ENCODE measurements at regions not wholly inside any gene's neighbourhood (a gene's known extent, or its start where the extent isn't known, plus 50 kb on each side); places are given as distances from the start of the nearest gene placed in this dataset.

DNA sequence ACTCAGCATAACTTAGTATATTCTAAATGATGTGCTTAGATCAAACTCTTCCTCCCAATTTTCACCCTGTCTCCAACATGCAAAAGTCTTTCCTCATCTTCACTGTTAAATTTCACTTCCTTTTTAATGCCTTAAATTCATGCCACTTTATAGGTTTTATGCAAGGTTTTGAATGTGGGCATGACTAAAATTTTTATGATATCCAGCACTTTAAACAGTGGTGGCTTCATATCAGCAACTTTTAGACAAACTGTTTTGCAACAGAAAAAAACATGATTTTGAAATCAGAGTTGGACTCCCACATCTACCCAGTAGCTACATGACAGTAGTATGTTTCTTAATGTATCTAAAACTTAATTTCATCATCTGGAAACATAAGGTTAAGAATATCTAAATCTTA, 84.7 kb upstream of the ZP4 start:
- Histone ChIP-seq H2AFZ (ENCODE audit: low read length) (no peak overlapping the region), H3K4me2 (ENCODE audit: low read length) (no peak overlapping the region), H4K20me1 (ENCODE audit: insufficient read depth, low read length) (no peaks in the 10 kb centered on the region), H3K9me2 (ENCODE audit: insufficient read depth, low read length) (no peaks in the 10 kb centered on the region), H3K4me1 (ENCODE audit: insufficient read depth, low read length, poor library complexity, severe bottlenecking) (no peaks in the 10 kb centered on the region), H3K4me3 (ENCODE audit: low read depth, low read length, poor library complexity, severe bottlenecking) (no peak overlapping the region), H3K27ac (ENCODE audit: low read depth, low read length, poor library complexity, severe bottlenecking) (no peak overlapping the region), H3K79me2 (ENCODE audit: insufficient read depth, low read depth, low read length) (no peaks in the 10 kb centered on the region), H3K9me3 (ENCODE audit: low read length) (no peaks in the 10 kb centered on the region), H3K36me3 (ENCODE audit: insufficient read depth, low read length) (no peaks in the 10 kb centered on the region)
- TF ChIP-seq, protein P1, sequence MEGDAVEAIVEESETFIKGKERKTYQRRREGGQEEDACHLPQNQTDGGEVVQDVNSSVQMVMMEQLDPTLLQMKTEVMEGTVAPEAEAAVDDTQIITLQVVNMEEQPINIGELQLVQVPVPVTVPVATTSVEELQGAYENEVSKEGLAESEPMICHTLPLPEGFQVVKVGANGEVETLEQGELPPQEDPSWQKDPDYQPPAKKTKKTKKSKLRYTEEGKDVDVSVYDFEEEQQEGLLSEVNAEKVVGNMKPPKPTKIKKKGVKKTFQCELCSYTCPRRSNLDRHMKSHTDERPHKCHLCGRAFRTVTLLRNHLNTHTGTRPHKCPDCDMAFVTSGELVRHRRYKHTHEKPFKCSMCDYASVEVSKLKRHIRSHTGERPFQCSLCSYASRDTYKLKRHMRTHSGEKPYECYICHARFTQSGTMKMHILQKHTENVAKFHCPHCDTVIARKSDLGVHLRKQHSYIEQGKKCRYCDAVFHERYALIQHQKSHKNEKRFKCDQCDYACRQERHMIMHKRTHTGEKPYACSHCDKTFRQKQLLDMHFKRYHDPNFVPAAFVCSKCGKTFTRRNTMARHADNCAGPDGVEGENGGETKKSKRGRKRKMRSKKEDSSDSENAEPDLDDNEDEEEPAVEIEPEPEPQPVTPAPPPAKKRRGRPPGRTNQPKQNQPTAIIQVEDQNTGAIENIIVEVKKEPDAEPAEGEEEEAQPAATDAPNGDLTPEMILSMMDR (conservative IDR thresholded peaks at IDR 0.05; ENCODE audit: low read length), result no peak
- TF ChIP-seq EZH2phosphoT487 (IDR thresholded peaks at IDR 0.05; ENCODE audit: borderline replicate concordance, low read depth, low read length), result no peak
- ChIA-PET CTCF (ENCODE audit: unreplicated experiment) (no interaction called here), POLR2A (interaction anchor here (0.6 kb wide), 1 partner anchor 231 kb away, joined by 3 read pairs; no protein-coding TSS in a partner anchor)
- no TSS peak for BruUV-seq (replicated peaks)
- intact Hi-C loops (cut with micrococcal nuclease; ENCODE audit: unreplicated experiment), result no loop called here
- DNase-seq (ENCODE audit: low spot score), result no peak

DNA sequence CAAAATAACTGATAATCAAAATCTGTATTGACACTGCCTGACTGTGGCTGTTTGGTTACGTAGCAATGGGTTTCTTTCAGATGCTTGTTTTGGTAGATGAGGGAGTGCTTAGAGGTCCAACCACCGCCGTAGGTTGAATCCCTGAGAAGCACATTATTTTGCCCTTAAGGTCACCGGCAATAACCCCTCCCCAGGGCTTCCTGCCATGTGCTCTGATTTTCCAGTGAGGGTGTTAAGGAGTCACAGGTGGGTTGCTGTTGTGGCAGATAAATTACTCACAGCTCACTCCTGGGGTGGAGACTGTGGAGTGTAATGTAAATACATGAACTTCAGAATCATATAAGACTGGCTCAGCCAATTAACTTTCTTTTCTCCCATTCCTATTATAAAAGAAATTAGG, 81.5 kb upstream of the ZP4 start:
- no peak for DNase-seq (ENCODE audit: low spot score)
- ChIA-PET CTCF (ENCODE audit: unreplicated experiment) (no interaction called here), POLR2A (no interaction called here)
- Histone ChIP-seq H3K27ac (ENCODE audit: low read depth, low read length, poor library complexity, severe bottlenecking) (no peak overlapping the region), H3K4me2 (ENCODE audit: low read length) (no peak overlapping the region), H3K4me1 (ENCODE audit: insufficient read depth, low read length, poor library complexity, severe bottlenecking) (no peaks in the 10 kb centered on the region), H4K20me1 (ENCODE audit: insufficient read depth, low read length) (no peaks in the 10 kb centered on the region), H3K9me2 (ENCODE audit: insufficient read depth, low read length) (no peaks in the 10 kb centered on the region), H3K9me3 (ENCODE audit: low read length) (no peaks in the 10 kb centered on the region), H3K4me3 (ENCODE audit: low read depth, low read length, poor library complexity, severe bottlenecking) (no peak overlapping the region), H3K36me3 (ENCODE audit: insufficient read depth, low read length) (no peaks in the 10 kb centered on the region), H3K79me2 (ENCODE audit: insufficient read depth, low read depth, low read length) (no peaks in the 10 kb centered on the region), H2AFZ (ENCODE audit: low read length) (no peak overlapping the region)
- no TSS peak for BruUV-seq (replicated peaks)
- intact Hi-C loops (cut with micrococcal nuclease; ENCODE audit: unreplicated experiment), result no loop called here
- TF ChIP-seq EZH2phosphoT487 (IDR thresholded peaks at IDR 0.05; ENCODE audit: borderline replicate concordance, low read depth, low read length), result no peak
- TF ChIP-seq, protein P1 (conservative IDR thresholded peaks at IDR 0.05; ENCODE audit: low read length), result no peak

DNA sequence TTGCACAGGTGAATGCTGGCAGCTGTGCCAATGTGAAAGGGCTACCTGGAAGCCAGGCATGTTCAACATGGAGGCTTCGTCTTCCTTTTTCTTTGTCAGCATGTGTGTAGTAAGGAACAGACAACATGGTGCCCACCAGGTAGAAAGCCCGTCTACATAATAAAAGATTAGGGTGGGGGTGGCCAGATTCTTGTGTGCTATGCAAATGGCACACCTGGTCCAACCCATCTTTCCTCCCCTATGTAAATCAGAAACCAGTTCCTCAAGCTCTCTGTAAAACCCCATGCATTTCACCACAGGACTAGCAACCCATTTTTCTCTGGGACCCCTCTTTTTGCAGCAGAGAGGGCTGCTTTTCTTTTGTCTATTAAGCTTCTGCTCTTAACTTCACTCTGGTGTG, 72.3 kb upstream of the ZP4 start:
- TF ChIP-seq, protein P1 (conservative IDR thresholded peaks at IDR 0.05; ENCODE audit: low read length), result no peak
- no peak for TF ChIP-seq EZH2phosphoT487 (IDR thresholded peaks at IDR 0.05; ENCODE audit: borderline replicate concordance, low read depth, low read length)
- H3K9me3 ChIP-seq (ENCODE audit: low read length), result no peaks in the 10 kb centered on the region
- intact Hi-C loops (cut with micrococcal nuclease; ENCODE audit: unreplicated experiment), result no loop called here
- no peaks in the 10 kb centered on the region for H3K36me3 ChIP-seq (ENCODE audit: insufficient read depth, low read length)
- no peaks in the 10 kb centered on the region for H3K4me1 ChIP-seq (ENCODE audit: insufficient read depth, low read length, poor library complexity, severe bottlenecking)
- POLR2A ChIA-PET, result interaction anchor here (0.7 kb wide), 1 partner anchor 45 kb away, joined by 3 read pairs; no protein-coding TSS in a partner anchor
- H3K4me2 ChIP-seq (ENCODE audit: low read length), result no peak overlapping the region
- H4K20me1 ChIP-seq (ENCODE audit: insufficient read depth, low read length), result no peaks in the 10 kb centered on the region
- H3K79me2 ChIP-seq (ENCODE audit: insufficient read depth, low read depth, low read length), result no peaks in the 10 kb centered on the region
- no peaks in the 10 kb centered on the region for H3K9me2 ChIP-seq (ENCODE audit: insufficient read depth, low read length)
- H3K27ac ChIP-seq (ENCODE audit: low read depth, low read length, poor library complexity, severe bottlenecking), result no peak overlapping the region
- CTCF ChIA-PET (ENCODE audit: unreplicated experiment), result no interaction called here
- DNase-seq (ENCODE audit: low spot score), result no peak
- no peak overlapping the region for H3K4me3 ChIP-seq (ENCODE audit: low read depth, low read length, poor library complexity, severe bottlenecking)
- H2AFZ ChIP-seq (ENCODE audit: low read length), result no peak overlapping the region
- BruUV-seq (replicated peaks), result no TSS peak

All from OCI-LY7 (cell line).